Hepatocyte (in vitro differentiated cells): ENCODE measurements at regions not wholly inside any gene's neighbourhood (a gene's known extent, or its start where the extent isn't known, plus 50 kb on each side); places are given as distances from the start of the nearest gene placed in this dataset.
"Not testable (repeated sequence)": the region's sequence is repeated elsewhere in the genome, so short reads cannot be mapped to it uniquely, and the experiment has no call there.

ENCODE experiments used
- DNase-seq: peaks from one replicate; pipeline ENCODE4 v3.0.0-alpha.2; 2016; ENCODE audit warnings: low spot score
- H2AFZ ChIP-seq: fragments of 200-600 bp; sonication (generic); 2 replicates; pipeline ENCODE4 v1.6.0; 2016; ENCODE audit warnings: antibody characterized with exemption, mild to moderate bottlenecking
- H3K27ac ChIP-seq: fragments of 200-600 bp; sonication (generic); 2 replicates; pipeline ENCODE4 v1.5.1; 2016; ENCODE audit warnings: mild to moderate bottlenecking
- H3K27me3 ChIP-seq: fragments of 200-600 bp; sonication (generic); 2 replicates; pipeline ENCODE4 v1.6.1; 2016
- H3K36me3 ChIP-seq: fragments of 200-600 bp; sonication (generic); replicated peaks from 2 replicates; pipeline ENCODE4 v1.5.1; 2016; ENCODE audit warnings: low read depth; ENCODE audit not compliant: insufficient read depth
- H3K4me1 ChIP-seq: fragments of 200-600 bp; sonication (generic); 2 replicates; pipeline ENCODE4 v1.5.1; 2016; ENCODE audit warnings: mild to moderate bottlenecking, moderate library complexity; ENCODE audit not compliant: insufficient read depth
- H3K4me2 ChIP-seq: fragments of 200-600 bp; sonication (generic); 2 replicates; pipeline ENCODE4 v1.6.0; 2016
- H3K4me3 ChIP-seq: fragments of 200-600 bp; sonication (generic); 2 replicates; pipeline ENCODE4 v1.5.1; 2016; ENCODE audit warnings: mild to moderate bottlenecking
- H3K79me2 ChIP-seq: fragments of 200-600 bp; sonication (generic); 2 replicates; pipeline ENCODE4 v1.6.0; 2017; ENCODE audit warnings: mild to moderate bottlenecking
- H3K9me2 ChIP-seq: fragments of 200-600 bp; sonication (generic); replicated peaks from 2 replicates; pipeline ENCODE4 v1.6.0; 2017; ENCODE audit warnings: mild to moderate bottlenecking; ENCODE audit not compliant: insufficient read depth
- H3K9me3 ChIP-seq: fragments of 200-600 bp; sonication (generic); 2 replicates; pipeline ENCODE4 v1.5.1; 2016; ENCODE audit warnings: low read depth, mild to moderate bottlenecking
- H4K20me1 ChIP-seq: fragments of 200-600 bp; sonication (generic); 2 replicates; pipeline ENCODE4 v1.6.0; 2016; ENCODE audit warnings: mild to moderate bottlenecking; ENCODE audit not compliant: insufficient read depth, poor library complexity, severe bottlenecking
- WGBS: methylation state at CpG from one replicate; pipeline ENCODE4 v1.1.6; 2016; ENCODE audit warnings: low lambda C conversion rate; ENCODE audit errors: missing lambda C conversion rate; 5-methylcytosine and 5-hydroxymethylcytosine counted together

DNA sequence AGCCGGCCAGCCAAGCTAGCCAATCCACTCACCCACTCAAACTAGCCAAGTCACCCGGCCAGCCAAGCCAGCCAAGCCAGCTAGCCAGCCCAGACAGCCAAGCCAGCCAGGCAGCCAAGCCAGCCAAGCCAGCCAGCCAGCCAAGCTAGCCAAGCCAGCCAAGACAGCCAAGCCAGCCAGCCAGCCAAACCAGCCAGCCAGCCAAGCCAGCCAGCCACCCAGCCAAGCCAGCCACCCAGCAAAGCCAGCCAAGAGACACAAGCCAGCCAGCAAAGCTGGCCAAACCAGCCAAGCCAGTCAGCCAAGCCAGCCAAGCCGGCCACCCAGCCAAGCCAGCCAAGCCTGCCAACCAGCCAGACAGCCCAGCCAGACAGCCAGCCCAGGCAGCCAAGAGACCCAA, 322.2 kb upstream of the PLGLB2 start:
- not testable (repeated sequence) for H3K79me2 ChIP-seq, H3K4me1 ChIP-seq, H2AFZ ChIP-seq, H3K4me3 ChIP-seq, H3K27ac ChIP-seq, DNase-seq, H3K36me3 ChIP-seq, H3K4me2 ChIP-seq, H3K9me2 ChIP-seq, H3K9me3 ChIP-seq, H4K20me1 ChIP-seq, H3K27me3 ChIP-seq
- no CpG with 5 or more reads among the region's 3 CpGs for WGBS

DNA sequence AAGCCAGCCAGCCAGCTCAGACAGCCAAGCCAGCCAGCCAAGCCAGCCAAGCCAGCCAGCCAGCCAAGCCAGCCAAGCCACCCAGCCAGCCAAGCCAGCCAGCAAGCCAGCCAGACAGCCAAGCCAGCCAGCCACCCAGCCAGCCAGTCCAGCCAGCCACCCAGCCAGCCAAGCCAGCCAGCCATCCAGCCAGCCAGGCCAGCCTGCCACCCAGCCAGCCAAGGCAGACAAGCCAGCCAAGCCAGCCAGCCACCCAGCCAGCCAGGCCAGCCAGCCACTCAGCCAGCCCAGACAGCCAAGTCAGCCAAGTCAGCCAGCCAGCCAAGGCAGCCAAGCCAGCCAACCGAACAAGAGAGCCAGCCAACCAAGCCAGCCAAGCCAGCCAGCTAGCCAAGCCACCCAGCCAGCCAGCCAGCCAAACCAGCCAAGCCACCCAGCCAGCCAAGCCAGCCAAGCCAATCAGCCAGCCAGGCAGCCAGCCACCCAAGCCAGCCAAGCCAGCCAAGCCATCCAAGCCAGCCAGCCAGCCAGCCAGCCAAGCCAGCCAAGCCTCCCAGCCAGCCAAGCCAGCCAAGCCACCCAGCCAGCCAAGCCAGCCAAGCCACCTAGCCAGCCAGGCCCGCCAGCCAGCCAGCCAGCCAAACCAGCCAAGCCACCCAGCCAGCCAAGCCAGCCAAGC, 319.3 kb upstream of the PLGLB2 start:
- H3K36me3 ChIP-seq, DNase-seq, H2AFZ ChIP-seq, H3K4me3 ChIP-seq, H3K4me1 ChIP-seq, H3K27me3 ChIP-seq, H3K79me2 ChIP-seq, H3K9me2 ChIP-seq, H3K4me2 ChIP-seq, H3K27ac ChIP-seq, H3K9me3 ChIP-seq, H4K20me1 ChIP-seq: not testable (repeated sequence)
- 55% methylated on average over 1 of the region's 2 CpGs for WGBS

DNA sequence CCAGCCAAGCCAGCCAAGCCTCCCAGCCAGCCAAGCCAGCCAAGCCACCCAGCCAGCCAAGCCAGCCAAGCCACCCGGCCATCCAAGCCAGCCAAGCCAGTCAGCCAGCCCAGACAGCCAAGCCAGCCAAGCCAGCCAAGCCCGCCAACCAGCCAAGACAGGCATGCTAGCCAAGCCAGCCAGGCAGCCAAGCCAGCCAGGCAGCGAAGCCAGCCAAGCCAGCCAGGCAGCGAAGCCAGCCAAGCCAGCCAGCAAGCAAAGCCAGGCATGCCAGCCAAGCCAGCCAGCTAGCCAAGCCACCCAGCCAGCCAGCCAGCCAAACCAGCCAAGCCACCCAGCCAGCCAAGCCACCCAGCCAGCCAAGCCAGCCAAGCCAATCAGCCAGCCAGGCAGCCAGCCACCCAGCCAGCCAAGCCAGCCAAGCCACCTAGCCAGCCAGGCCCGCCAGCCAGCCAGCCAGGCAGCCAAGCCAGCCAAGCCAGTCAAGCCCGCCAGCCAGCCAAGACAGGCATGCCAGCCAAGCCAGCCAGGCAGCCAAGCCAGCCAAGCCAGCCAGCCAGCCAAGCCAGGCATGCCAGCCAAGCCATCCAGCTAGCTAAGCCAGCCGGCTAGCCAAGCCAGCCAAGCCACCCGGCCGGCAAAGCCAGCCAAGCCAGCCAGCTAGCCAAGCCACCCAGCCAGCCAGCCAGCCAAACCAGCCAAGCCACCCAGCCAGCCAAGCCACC, 318.5 kb upstream of the PLGLB2 start:
- WGBS: 90% methylated on average over 8 of the region's 9 CpGs
- not testable (repeated sequence) for H3K27ac ChIP-seq, H2AFZ ChIP-seq, DNase-seq, H3K4me1 ChIP-seq, H3K9me3 ChIP-seq, H3K27me3 ChIP-seq, H3K79me2 ChIP-seq, H4K20me1 ChIP-seq, H3K4me2 ChIP-seq, H3K36me3 ChIP-seq, H3K9me2 ChIP-seq, H3K4me3 ChIP-seq

GRCh38 chr2:87429931-87430275, 318.0 kb upstream of the PLGLB2 start:
- not testable (repeated sequence) for H4K20me1 ChIP-seq, H3K36me3 ChIP-seq, DNase-seq, H3K27ac ChIP-seq, H3K9me2 ChIP-seq, H3K79me2 ChIP-seq, H3K27me3 ChIP-seq, H3K4me3 ChIP-seq, H3K4me1 ChIP-seq, H3K9me3 ChIP-seq, H3K4me2 ChIP-seq, H2AFZ ChIP-seq
- 94% methylated on average over 3 of the region's 4 CpGs for WGBS

DNA sequence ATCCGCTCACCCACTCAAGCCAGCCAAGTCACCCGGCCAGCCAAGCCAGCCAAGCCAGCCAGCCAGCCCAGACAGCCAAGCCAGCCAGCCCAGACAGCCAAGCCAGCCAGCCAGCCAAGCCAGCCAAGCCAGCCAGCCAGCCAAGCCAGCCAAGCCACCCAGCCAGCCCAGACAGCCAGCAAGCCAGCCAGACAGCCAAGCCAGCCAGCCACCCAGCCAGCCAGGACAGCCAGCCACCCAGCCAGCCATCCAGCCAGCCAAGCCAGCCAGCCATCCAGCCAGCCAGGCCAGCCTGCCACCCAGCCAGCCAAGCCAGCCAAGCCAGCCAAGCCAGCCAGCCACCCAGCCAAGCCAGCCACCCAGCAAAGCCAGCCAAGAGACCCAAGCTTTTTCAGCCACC, 316.8 kb upstream of the PLGLB2 start:
- H3K27ac ChIP-seq, DNase-seq, H3K4me3 ChIP-seq, H3K4me2 ChIP-seq, H3K9me3 ChIP-seq, H3K4me1 ChIP-seq, H4K20me1 ChIP-seq, H3K79me2 ChIP-seq, H3K36me3 ChIP-seq, H3K9me2 ChIP-seq, H3K27me3 ChIP-seq, H2AFZ ChIP-seq: not testable (repeated sequence)
- WGBS: no CpG with 5 or more reads among the region's 2 CpGs

- H3K27ac ChIP-seq, H3K4me3 ChIP-seq, H3K9me2 ChIP-seq, H3K4me1 ChIP-seq, H4K20me1 ChIP-seq, H3K79me2 ChIP-seq, H3K4me2 ChIP-seq, H3K36me3 ChIP-seq, H3K9me3 ChIP-seq, H2AFZ ChIP-seq, H3K27me3 ChIP-seq, DNase-seq: not testable (repeated sequence)
- 24% methylated on average over 1 of the region's 2 CpGs for WGBS
Measured at GRCh38 chr2:87432711-87433453, 315.0 kb upstream of the PLGLB2 start.

GRCh38 chr2:87436007-87436406, 311.9 kb upstream of the PLGLB2 start:
- 97% methylated on average over 3 of the region's 4 CpGs for WGBS
- H3K9me3 ChIP-seq, H3K79me2 ChIP-seq, DNase-seq, H3K4me3 ChIP-seq, H3K27me3 ChIP-seq, H3K4me2 ChIP-seq, H3K27ac ChIP-seq, H4K20me1 ChIP-seq, H2AFZ ChIP-seq, H3K36me3 ChIP-seq, H3K9me2 ChIP-seq: not testable (repeated sequence)
- H3K4me1 ChIP-seq: peaks cover 11% of the 10 kb centered on the region

DNA sequence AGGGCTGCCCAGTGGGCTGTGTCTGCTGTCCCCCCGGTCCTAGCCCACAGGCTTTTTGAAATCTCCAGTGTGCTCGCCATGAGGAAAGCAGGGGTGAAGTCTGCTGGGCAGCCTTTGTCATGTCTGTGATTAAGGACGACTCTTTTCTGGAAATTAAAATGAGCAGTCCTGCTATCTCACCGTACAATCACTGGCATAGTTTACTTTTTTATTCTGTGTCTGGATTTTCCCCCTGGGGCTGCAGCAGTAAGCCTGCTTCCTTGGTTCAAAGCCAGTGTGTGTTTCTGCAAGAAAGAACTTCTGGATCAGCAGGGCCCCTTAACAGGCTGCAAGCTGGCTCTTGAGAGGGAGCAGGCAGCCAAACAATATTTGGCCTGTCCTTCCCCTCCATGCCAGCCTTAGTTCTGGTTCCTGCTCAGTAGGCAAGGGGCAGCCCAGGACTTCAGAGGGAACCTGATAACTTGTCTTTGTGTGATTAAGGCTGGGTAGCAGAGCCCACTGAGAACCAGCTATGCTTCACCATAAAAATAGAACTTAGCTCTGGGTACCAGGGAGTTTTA, 310.1 kb upstream of the PLGLB2 start:
- not testable (repeated sequence) for H3K9me3 ChIP-seq, H3K4me3 ChIP-seq, H4K20me1 ChIP-seq, H3K4me2 ChIP-seq, H3K27me3 ChIP-seq, H3K79me2 ChIP-seq, H3K9me2 ChIP-seq, DNase-seq, H3K36me3 ChIP-seq, H2AFZ ChIP-seq
- WGBS: 40% methylated on average over 3 of the region's 4 CpGs
- Histone ChIP-seq H3K4me1 (peaks cover 11% of the 10 kb centered on the region), H3K27ac (peak overlapping the region; percentile 46)
